ENCODE measurements at regions not wholly inside any gene's neighbourhood (a gene's known extent, or its start where the extent isn't known, plus 50 kb on each side); places are given as distances from the start of the nearest gene placed in this dataset.

GRCh38 chr16:86732621-86733295 lies 154.4 kb downstream of the FOXL1 start:
- WGBS, result 30% methylated on average over 28 of the region's 28 CpGs
- H3K9me3 ChIP-seq (ENCODE audit: control insufficient read depth in 4 of 4, low read length in 3 of 4), result no peaks in the 10 kb centered on the region
- no peaks in the 10 kb centered on the region for H3K36me3 ChIP-seq (ENCODE audit: control insufficient read depth in 4 of 4, insufficient read depth in 3 of 4, low read depth in 1 of 4, low read length in 3 of 4)
- H3K27ac ChIP-seq (ENCODE audit: low read depth in 1 of 2, low read length in 2 of 2), result no peak overlapping the region
- H3K4me1 ChIP-seq (ENCODE audit: control insufficient read depth in 4 of 4, insufficient read depth in 4 of 4, low read length in 3 of 4), result no peaks in the 10 kb centered on the region
- H3K9ac ChIP-seq (ENCODE audit: low read depth in 1 of 2, low read length in 2 of 2), result no peak overlapping the region
- TF ChIP-seq YY1 (IDR thresholded peaks at IDR 0.05) (no peak), EGR1 (IDR thresholded peaks at IDR 0.05; ENCODE audit: low read depth in 2 of 2) (no peak), FOXA1 (IDR thresholded peaks at IDR 0.05) (no peak), GABPA (IDR thresholded peaks at IDR 0.05 in 1 of 2, conservative IDR thresholded peaks at IDR 0.05 in 1 of 2) (no peak), CTCF (IDR thresholded peaks at IDR 0.05; ENCODE audit: low read depth, low read length, missing input control) (no peak)
- TF ChIP-seq, protein P1, sequence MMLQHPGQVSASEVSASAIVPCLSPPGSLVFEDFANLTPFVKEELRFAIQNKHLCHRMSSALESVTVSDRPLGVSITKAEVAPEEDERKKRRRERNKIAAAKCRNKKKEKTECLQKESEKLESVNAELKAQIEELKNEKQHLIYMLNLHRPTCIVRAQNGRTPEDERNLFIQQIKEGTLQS (IDR thresholded peaks at IDR 0.05), result no peak
- H3K27me3 ChIP-seq (ENCODE audit: control insufficient read depth in 4 of 4, insufficient read depth in 4 of 4, low read length in 3 of 4), result peaks cover 0 to 15% (median 0%) of the 10 kb centered on the region in 4 donors
- DNase-seq (ENCODE audit: low spot score), result no peak
- no peak overlapping the region for H3K4me3 ChIP-seq (ENCODE audit: low read depth in 1 of 3, low read length in 3 of 3)

GRCh38 chr16:86733546-86734254 lies 155.4 kb downstream of the FOXL1 start:
- WGBS, result 53% methylated on average over 27 of the region's 27 CpGs
- H3K9ac ChIP-seq (ENCODE audit: low read depth in 1 of 2, low read length in 2 of 2), result no peak overlapping the region
- TF ChIP-seq CTCF (IDR thresholded peaks at IDR 0.05; ENCODE audit: low read depth, low read length, missing input control) (no peak), FOXA2 (IDR thresholded peaks at IDR 0.05) (no peak)
- peaks cover 0 to 12% (median 0%) of the 10 kb centered on the region in 4 donors for H3K27me3 ChIP-seq (ENCODE audit: control insufficient read depth in 4 of 4, insufficient read depth in 4 of 4, low read length in 3 of 4)
- H3K9me3 ChIP-seq (ENCODE audit: control insufficient read depth in 4 of 4, low read length in 3 of 4), result no peaks in the 10 kb centered on the region
- H3K4me1 ChIP-seq (ENCODE audit: control insufficient read depth in 4 of 4, insufficient read depth in 4 of 4, low read length in 3 of 4), result no peaks in the 10 kb centered on the region
- no peak overlapping the region for H3K4me3 ChIP-seq (ENCODE audit: low read depth in 1 of 3, low read length in 3 of 3)
- no peaks in the 10 kb centered on the region for H3K36me3 ChIP-seq (ENCODE audit: control insufficient read depth in 4 of 4, insufficient read depth in 3 of 4, low read depth in 1 of 4, low read length in 3 of 4)
- no peak overlapping the region for H3K27ac ChIP-seq (ENCODE audit: low read depth in 1 of 2, low read length in 2 of 2)
- DNase-seq (ENCODE audit: low spot score), result no peak

DNA sequence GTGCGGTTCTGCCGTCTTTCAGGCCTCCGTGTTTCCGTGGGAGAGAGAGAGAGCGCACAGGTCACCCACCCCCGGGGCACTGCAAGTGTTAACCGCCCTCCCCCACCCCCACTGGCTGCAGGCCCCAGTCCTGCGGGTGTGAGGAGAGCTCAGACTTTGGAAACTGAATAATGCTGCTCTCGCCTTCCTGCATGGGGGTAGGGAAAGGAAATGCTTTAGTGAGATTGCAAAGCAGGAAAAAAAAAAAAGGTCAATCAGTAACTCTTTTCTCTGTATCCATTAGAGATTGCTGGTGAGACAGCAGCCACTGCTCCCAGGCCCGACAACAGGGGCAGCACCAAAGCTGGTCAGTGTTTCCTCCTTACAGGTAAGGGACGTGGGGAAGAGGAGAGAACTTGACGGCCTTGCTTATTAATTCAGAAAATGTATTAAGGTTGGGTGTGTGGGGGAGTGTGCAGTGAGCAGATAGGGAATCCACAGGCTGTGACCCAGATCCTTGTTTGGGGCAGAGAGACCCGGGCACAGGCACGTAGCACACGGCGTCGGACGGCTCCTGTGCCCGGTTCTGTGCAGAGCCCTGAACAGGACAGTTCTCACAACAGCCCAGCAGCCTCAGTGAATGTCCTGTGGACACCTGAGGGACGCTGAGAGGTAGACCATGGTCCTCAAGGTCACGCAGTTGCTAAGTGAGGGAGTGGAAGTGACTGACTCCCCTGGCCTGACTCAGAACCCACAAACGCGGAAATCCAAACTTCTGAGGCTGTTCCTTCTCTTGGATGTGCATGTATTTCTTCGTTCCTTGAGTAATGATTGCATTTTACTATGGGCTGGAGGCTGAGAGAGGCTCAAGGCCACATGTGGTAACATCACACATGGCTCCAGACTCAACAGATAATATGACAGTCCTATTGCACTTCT lies 156.5 kb downstream of the FOXL1 start:
- H3K27me3 ChIP-seq (ENCODE audit: control insufficient read depth in 4 of 4, insufficient read depth in 4 of 4, low read length in 3 of 4), result peaks cover 0 to 10% (median 0%) of the 10 kb centered on the region in 4 donors
- H3K36me3 ChIP-seq (ENCODE audit: control insufficient read depth in 4 of 4, insufficient read depth in 3 of 4, low read depth in 1 of 4, low read length in 3 of 4), result no peaks in the 10 kb centered on the region
- no peaks in the 10 kb centered on the region for H3K9me3 ChIP-seq (ENCODE audit: control insufficient read depth in 4 of 4, low read length in 3 of 4)
- no peak overlapping the region for H3K9ac ChIP-seq (ENCODE audit: low read depth in 1 of 2, low read length in 2 of 2)
- DNase-seq (ENCODE audit: low spot score), result no peak
- H3K4me3 ChIP-seq (ENCODE audit: low read depth in 1 of 3, low read length in 3 of 3), result no peak overlapping the region
- WGBS, result 46% methylated on average over 24 of the region's 24 CpGs
- no peak overlapping the region for H3K27ac ChIP-seq (ENCODE audit: low read depth in 1 of 2, low read length in 2 of 2)
- H3K4me1 ChIP-seq (ENCODE audit: control insufficient read depth in 4 of 4, insufficient read depth in 4 of 4, low read length in 3 of 4), result no peaks in the 10 kb centered on the region
- TF ChIP-seq SP1 (IDR thresholded peaks at IDR 0.05) (no peak), FOXA1 (IDR thresholded peaks at IDR 0.05) (no peak), HNF4A (conservative IDR thresholded peaks at IDR 0.05) (no peak), FOXA2 (IDR thresholded peaks at IDR 0.05) (no peak), RAD21 (IDR thresholded peaks at IDR 0.05) (no peak), YY1 (IDR thresholded peaks at IDR 0.05) (no peak), EGR1 (IDR thresholded peaks at IDR 0.05; ENCODE audit: low read depth in 2 of 2) (no peak), HNF4G (IDR thresholded peaks at IDR 0.05) (no peak), CTCF (IDR thresholded peaks at IDR 0.05; ENCODE audit: low read depth, low read length, missing input control) (no peak), GABPA (IDR thresholded peaks at IDR 0.05 in 1 of 2, conservative IDR thresholded peaks at IDR 0.05 in 1 of 2) (no peak), NR2F2 (IDR thresholded peaks at IDR 0.05) (no peak), JUND (IDR thresholded peaks at IDR 0.05) (no peak)
- TF ChIP-seq, protein P1 (IDR thresholded peaks at IDR 0.05), result no peak

Data from liver (tissue), 8 donors.